ENCODE measurements at regions not wholly inside any gene's neighbourhood (a gene's known extent, or its start where the extent isn't known, plus 50 kb on each side); places are given as distances from the start of the nearest gene placed in this dataset.

DNA sequence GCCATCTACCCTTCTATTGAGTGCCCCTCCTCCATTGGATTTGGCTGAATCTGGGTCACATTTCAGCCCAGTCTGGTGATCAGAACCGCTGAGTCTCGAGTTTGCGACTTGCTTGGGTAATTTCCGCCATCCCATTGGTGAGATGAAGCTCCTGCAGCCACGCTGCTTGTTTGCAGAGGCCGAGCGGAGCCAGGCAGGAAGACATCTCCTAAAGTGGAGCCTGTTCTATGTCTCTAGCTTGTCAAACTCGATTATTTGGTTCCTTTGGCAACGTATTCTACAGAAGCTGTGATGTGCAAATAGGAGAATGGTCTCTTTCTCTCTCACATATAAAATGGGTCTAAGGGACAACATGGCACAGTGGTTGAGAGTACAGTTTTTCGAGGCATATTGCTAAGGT, 206.8 kb upstream of the PLXNA2 start:
- no peaks in the 10 kb centered on the region; the same call in 1 of the 2 replicates for H3K9me3 Mint-ChIP-seq
- no peak for DNase-seq
- H3K4me3 Mint-ChIP-seq, result no peak overlapping the region; the same call in 1 of the 2 replicates
- no peak overlapping the region for H3K27ac Mint-ChIP-seq
- peaks cover 1% of the 10 kb centered on the region; the same call in 1 of the 2 replicates for H3K27me3 Mint-ChIP-seq (ENCODE audit: insufficient read depth)
- no peaks in the 10 kb centered on the region for H3K36me3 Mint-ChIP-seq (ENCODE audit: low read depth)
- H3K4me1 Mint-ChIP-seq (ENCODE audit: low read depth), result peaks cover 5% of the 10 kb centered on the region; the same call in 1 of the 2 replicates
- TF ChIP-seq, protein P1, sequence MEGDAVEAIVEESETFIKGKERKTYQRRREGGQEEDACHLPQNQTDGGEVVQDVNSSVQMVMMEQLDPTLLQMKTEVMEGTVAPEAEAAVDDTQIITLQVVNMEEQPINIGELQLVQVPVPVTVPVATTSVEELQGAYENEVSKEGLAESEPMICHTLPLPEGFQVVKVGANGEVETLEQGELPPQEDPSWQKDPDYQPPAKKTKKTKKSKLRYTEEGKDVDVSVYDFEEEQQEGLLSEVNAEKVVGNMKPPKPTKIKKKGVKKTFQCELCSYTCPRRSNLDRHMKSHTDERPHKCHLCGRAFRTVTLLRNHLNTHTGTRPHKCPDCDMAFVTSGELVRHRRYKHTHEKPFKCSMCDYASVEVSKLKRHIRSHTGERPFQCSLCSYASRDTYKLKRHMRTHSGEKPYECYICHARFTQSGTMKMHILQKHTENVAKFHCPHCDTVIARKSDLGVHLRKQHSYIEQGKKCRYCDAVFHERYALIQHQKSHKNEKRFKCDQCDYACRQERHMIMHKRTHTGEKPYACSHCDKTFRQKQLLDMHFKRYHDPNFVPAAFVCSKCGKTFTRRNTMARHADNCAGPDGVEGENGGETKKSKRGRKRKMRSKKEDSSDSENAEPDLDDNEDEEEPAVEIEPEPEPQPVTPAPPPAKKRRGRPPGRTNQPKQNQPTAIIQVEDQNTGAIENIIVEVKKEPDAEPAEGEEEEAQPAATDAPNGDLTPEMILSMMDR (IDR thresholded peaks at IDR 0.05), result no peak

DNA sequence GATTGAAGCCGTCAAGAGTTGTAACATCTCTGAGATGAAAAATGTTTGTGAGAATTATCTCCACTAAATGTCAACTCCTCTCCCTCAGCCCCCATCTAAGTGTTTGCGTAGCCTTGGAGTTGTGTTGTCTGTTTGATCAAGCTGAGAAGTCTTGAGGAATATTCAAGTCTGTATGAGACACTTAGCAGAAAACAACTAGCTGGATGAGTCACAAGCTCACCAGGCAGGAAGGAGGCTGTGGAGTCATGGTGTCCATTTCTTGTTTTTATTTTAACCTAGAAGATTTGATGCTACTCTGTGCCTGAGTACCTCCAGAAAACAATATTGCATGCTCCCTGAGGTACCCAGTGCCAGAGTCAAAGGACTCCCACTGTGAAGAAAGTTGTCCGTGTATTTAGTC, 211.6 kb upstream of the PLXNA2 start:
- peak; percentile 9 for DNase-seq
- no peaks in the 10 kb centered on the region for H3K36me3 Mint-ChIP-seq (ENCODE audit: low read depth)
- no peaks in the 10 kb centered on the region; the same call in 1 of the 2 replicates for H3K9me3 Mint-ChIP-seq
- peaks cover 8% of the 10 kb centered on the region; the same call in 1 of the 2 replicates for H3K4me1 Mint-ChIP-seq (ENCODE audit: low read depth)
- TF ChIP-seq, protein P1 (IDR thresholded peaks at IDR 0.05), result no peak
- H3K27me3 Mint-ChIP-seq (ENCODE audit: insufficient read depth), result peaks cover 3% of the 10 kb centered on the region; the same call in 1 of the 2 replicates
- no peak overlapping the region for H3K27ac Mint-ChIP-seq
- H3K4me3 Mint-ChIP-seq, result no peak overlapping the region

DNA sequence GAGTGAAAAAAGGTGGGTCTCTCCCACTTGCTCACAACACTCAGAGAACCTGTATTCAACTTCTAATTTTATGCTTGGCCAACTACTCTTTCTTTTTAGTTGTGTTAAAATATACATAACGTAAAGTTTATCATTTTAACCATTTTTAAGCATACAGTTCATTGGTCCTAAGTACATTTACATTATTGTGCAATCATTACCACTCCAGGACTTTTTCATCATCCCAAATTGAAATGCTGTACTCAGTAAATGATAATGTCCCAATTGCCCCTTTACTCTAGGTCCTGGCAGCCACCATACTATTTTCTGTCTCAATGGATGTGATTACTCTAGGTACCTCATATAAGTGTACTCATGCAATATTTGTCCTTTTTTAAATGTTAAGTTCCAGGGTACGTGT, 212.3 kb upstream of the PLXNA2 start:
- Mint-ChIP-seq H3K36me3 (ENCODE audit: low read depth) (no peaks in the 10 kb centered on the region), H3K9me3 (no peaks in the 10 kb centered on the region; the same call in 1 of the 2 replicates), H3K4me1 (ENCODE audit: low read depth) (peaks cover 8% of the 10 kb centered on the region; the same call in 1 of the 2 replicates), H3K4me3 (no peak overlapping the region), H3K27me3 (ENCODE audit: insufficient read depth) (peaks cover 3% of the 10 kb centered on the region; the same call in 1 of the 2 replicates), H3K27ac (no peak overlapping the region)
- DNase-seq, result no peak
- TF ChIP-seq, protein P1 (IDR thresholded peaks at IDR 0.05), result no peak

DNA sequence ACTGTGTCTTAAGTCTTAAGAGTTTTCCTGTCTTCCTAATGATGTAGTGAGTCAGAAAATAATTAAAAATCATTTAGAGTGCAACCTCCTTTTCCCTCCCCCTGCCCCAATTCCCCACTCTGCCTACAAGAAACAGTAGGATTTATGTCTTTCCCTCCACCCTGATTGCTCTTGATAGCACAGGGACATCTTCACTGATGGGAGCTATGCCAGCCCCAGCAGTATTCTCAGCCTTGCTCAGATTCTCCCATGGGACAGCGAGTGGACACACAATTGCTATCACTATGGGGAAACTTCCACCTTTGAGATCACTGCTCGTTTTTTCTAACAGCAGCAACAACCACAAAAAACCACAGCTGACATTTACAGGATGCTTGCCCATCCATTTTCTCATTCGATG, 216.6 kb upstream of the PLXNA2 start:
- Mint-ChIP-seq H3K9me3 (no peaks in the 10 kb centered on the region), H3K36me3 (ENCODE audit: low read depth) (no peaks in the 10 kb centered on the region), H3K4me3 (no peak overlapping the region), H3K27me3 (ENCODE audit: insufficient read depth) (peaks cover 1% of the 10 kb centered on the region; the same call in 1 of the 2 replicates), H3K4me1 (ENCODE audit: low read depth) (peaks cover 4% of the 10 kb centered on the region; the same call in 1 of the 2 replicates), H3K27ac (no peak overlapping the region)
- no peak for DNase-seq
- TF ChIP-seq, protein P1 (IDR thresholded peaks at IDR 0.05), result no peak

DNA sequence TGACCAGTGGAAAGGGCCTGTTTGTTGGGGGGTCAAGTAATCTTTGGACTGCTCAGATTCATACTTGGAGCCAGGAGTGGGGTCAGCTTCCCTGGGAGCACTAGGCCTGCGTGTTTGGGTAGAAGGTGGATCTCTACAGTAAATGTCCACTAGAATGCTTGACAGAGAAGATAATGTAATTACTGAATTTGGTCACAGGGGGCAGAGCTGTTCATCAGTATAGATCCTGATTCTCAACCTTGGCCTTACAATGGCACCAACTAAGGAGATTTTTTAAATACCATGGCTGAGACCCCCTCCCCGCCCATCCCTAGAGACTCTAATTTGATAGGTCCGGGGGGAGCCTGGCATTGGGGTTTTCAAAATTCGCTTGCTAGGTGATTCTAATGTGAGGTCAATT, 217.5 kb upstream of the PLXNA2 start:
- TF ChIP-seq, protein P1 (IDR thresholded peaks at IDR 0.05), result peak; percentile 42; the same call in 1 of the 2 replicates
- no peak for DNase-seq
- Mint-ChIP-seq H3K4me1 (ENCODE audit: low read depth) (no peaks in the 10 kb centered on the region), H3K4me3 (no peak overlapping the region), H3K27ac (no peak overlapping the region), H3K27me3 (ENCODE audit: insufficient read depth) (peaks cover under 1% of the 10 kb centered on the region; the same call in 1 of the 2 replicates), H3K9me3 (no peaks in the 10 kb centered on the region), H3K36me3 (ENCODE audit: low read depth) (no peaks in the 10 kb centered on the region)

All from HFFc6 (cell line).